Neural progenitor cell (in vitro differentiated cells): ENCODE measurements at regions not wholly inside any gene's neighbourhood (a gene's known extent, or its start where the extent isn't known, plus 50 kb on each side); places are given as distances from the start of the nearest gene placed in this dataset.

Experiments used
- DNase-seq: peaks from one replicate; pipeline ENCODE4 v3.0.0-alpha.2; 2016; ENCODE audit warnings: low spot score
- H2AFZ ChIP-seq: fragments of 200-600 bp; sonication (generic); replicated peaks from 2 replicates; pipeline ENCODE4 v1.6.1; 2016; ENCODE audit warnings: antibody characterized with exemption
- H3F3A ChIP-seq: fragments of 200-600 bp; sonication (generic); 2 replicates; pipeline ENCODE4 v1.6.1; 2016; ENCODE audit warnings: antibody characterized with exemption, low read depth
- H3K27ac ChIP-seq: fragments of 200-600 bp; sonication (generic); 2 replicates; pipeline ENCODE4 v1.5.1; 2016; ENCODE audit warnings: mild to moderate bottlenecking
- H3K27me3 ChIP-seq: fragments of 200-600 bp; sonication (generic); 2 replicates; pipeline ENCODE4 v1.6.1; 2016; ENCODE audit warnings: mild to moderate bottlenecking, moderate library complexity
- H3K36me3 ChIP-seq: fragments of 200-600 bp; sonication (generic); 2 replicates; pipeline ENCODE4 v1.5.1; 2016
- H3K4me1 ChIP-seq: fragments of 200-600 bp; sonication (generic); 2 replicates; pipeline ENCODE4 v1.6.1; 2016; ENCODE audit warnings: mixed run types
- H3K4me2 ChIP-seq: fragments of 200-600 bp; sonication (generic); 2 replicates; pipeline ENCODE4 v1.6.1; 2016
- H3K4me3 ChIP-seq: fragments of 200-600 bp; sonication (generic); 2 replicates; pipeline ENCODE4 v1.5.1; 2016
- H3K79me2 ChIP-seq: fragments of 200-600 bp; sonication (generic); 2 replicates; pipeline ENCODE4 v1.6.1; 2016; ENCODE audit warnings: low read depth
- H3K9ac ChIP-seq: fragments of 200-600 bp; sonication (generic); 2 replicates; pipeline ENCODE4 v1.6.1; 2016
- H3K9me3 ChIP-seq: fragments of 200-600 bp; sonication (generic); 2 replicates; pipeline ENCODE4 v1.5.1; 2016; ENCODE audit warnings: low read depth
- H4K20me1 ChIP-seq: fragments of 200-600 bp; sonication (generic); 2 replicates; pipeline ENCODE4 v1.6.1; 2016; ENCODE audit warnings: low read depth
- H3K27ac Mint-ChIP-seq: 3 replicates; pipeline ENCODE4 v1.8.0; 2021; ENCODE audit warnings: mixed read lengths
- H3K27me3 Mint-ChIP-seq: 2 replicates; pipeline ENCODE4 v1.8.0; 2022; ENCODE audit warnings: low read depth, mild to moderate bottlenecking, inconsistent platforms, moderate library complexity, mixed read lengths; ENCODE audit not compliant: insufficient read depth
- H3K36me3 Mint-ChIP-seq: 3 replicates; pipeline ENCODE4 v1.8.0; 2021; ENCODE audit warnings: mixed read lengths
- H3K4me1 Mint-ChIP-seq: 3 replicates; pipeline ENCODE4 v1.8.0; 2021; ENCODE audit warnings: mixed read lengths
- H3K4me3 Mint-ChIP-seq: 3 replicates; pipeline ENCODE4 v1.8.0; 2021; ENCODE audit warnings: mild to moderate bottlenecking, moderate library complexity, mixed read lengths
- H3K9me3 Mint-ChIP-seq: 3 replicates; pipeline ENCODE4 v1.8.0; 2020; ENCODE audit warnings: mixed read lengths
- CTCF ChIP-seq: fragments of 200-600 bp; sonication (generic); IDR thresholded peaks from 2 replicates; pipeline ENCODE4 v1.5.1; 2017; ENCODE audit warnings: antibody characterized with exemption, mild to moderate bottlenecking
- EZH2 ChIP-seq: fragments of 200-600 bp; sonication (generic); IDR thresholded peaks from 2 replicates; pipeline ENCODE4 v1.6.1; 2017; ENCODE audit warnings: antibody characterized with exemption, mild to moderate bottlenecking, moderate library complexity
- EZH2phosphoT487 ChIP-seq: fragments of 200-600 bp; sonication (generic); IDR thresholded peaks from 2 replicates; pipeline ENCODE4 v1.6.1; 2017; ENCODE audit warnings: antibody characterized with exemption

- peaks cover 6% of the 10 kb centered on the region for H3K36me3 Mint-ChIP-seq
- H3K79me2 ChIP-seq: no peaks in the 10 kb centered on the region
- H3K27ac ChIP-seq: no peak overlapping the region
- H3K9me3 ChIP-seq: no peaks in the 10 kb centered on the region
- H3K27ac Mint-ChIP-seq: no peak overlapping the region
- no peak overlapping the region for H3K4me3 Mint-ChIP-seq
- no peak overlapping the region for H3K4me3 ChIP-seq
- H3K4me1 Mint-ChIP-seq: peaks cover 68% of the 10 kb centered on the region
- H3K27me3 ChIP-seq: no peaks in the 10 kb centered on the region
- peaks cover 14% of the 10 kb centered on the region for H3K4me1 ChIP-seq
- H4K20me1 ChIP-seq: no peaks in the 10 kb centered on the region
- no peak for DNase-seq
- no peak overlapping the region for H2AFZ ChIP-seq
- H3K4me2 ChIP-seq: no peak overlapping the region
- no peak overlapping the region for H3K9ac ChIP-seq
- H3K36me3 ChIP-seq: no peaks in the 10 kb centered on the region
- peaks cover 4% of the 10 kb centered on the region for H3F3A ChIP-seq
- peaks cover 13% of the 10 kb centered on the region for H3K9me3 Mint-ChIP-seq
- H3K27me3 Mint-ChIP-seq: peaks cover 12% of the 10 kb centered on the region
- no peak for TF ChIP-seq CTCF
- no peak for TF ChIP-seq EZH2phosphoT487
- no peak for TF ChIP-seq EZH2
Measured at GRCh38 chr13:79808475-79808874, 327.5 kb downstream of the NDFIP2 start.

GRCh38 chr13:79807554-79807953, 326.6 kb downstream of the NDFIP2 start:
- Histone ChIP-seq H3F3A (peaks cover 4% of the 10 kb centered on the region), H3K9ac (no peak overlapping the region), H3K4me2 (no peak overlapping the region), H3K36me3 (no peaks in the 10 kb centered on the region), H3K27me3 (no peaks in the 10 kb centered on the region), H3K79me2 (no peaks in the 10 kb centered on the region), H3K4me1 (peaks cover 14% of the 10 kb centered on the region), H3K27ac (no peak overlapping the region), H2AFZ (no peak overlapping the region), H4K20me1 (no peaks in the 10 kb centered on the region), H3K9me3 (no peaks in the 10 kb centered on the region), H3K4me3 (no peak overlapping the region)
- Mint-ChIP-seq H3K9me3 (peaks cover 11% of the 10 kb centered on the region), H3K36me3 (peaks cover 6% of the 10 kb centered on the region), H3K27me3 (peaks cover 15% of the 10 kb centered on the region), H3K4me1 (peaks cover 77% of the 10 kb centered on the region), H3K27ac (no peak overlapping the region), H3K4me3 (no peak overlapping the region)
- no peak for DNase-seq
- TF ChIP-seq EZH2phosphoT487 (no peak), CTCF (no peak), EZH2 (no peak)

GRCh38 chr13:79806821-79807220, 325.9 kb downstream of the NDFIP2 start:
- no peak for DNase-seq
- Mint-ChIP-seq H3K4me3 (peak overlapping the region; percentile 58), H3K36me3 (peaks cover 3% of the 10 kb centered on the region), H3K4me1 (peaks cover 79% of the 10 kb centered on the region), H3K27ac (peak overlapping the region; percentile 95), H3K9me3 (peaks cover 5% of the 10 kb centered on the region), H3K27me3 (peaks cover 15% of the 10 kb centered on the region)
- Histone ChIP-seq H3K27ac (no peak overlapping the region), H4K20me1 (no peaks in the 10 kb centered on the region), H3K9me3 (no peaks in the 10 kb centered on the region), H3K36me3 (no peaks in the 10 kb centered on the region), H3K4me3 (no peak overlapping the region), H3K9ac (no peak overlapping the region), H3K4me2 (no peak overlapping the region), H3K4me1 (peaks cover 14% of the 10 kb centered on the region), H2AFZ (no peak overlapping the region), H3K27me3 (no peaks in the 10 kb centered on the region), H3F3A (peaks cover 4% of the 10 kb centered on the region), H3K79me2 (no peaks in the 10 kb centered on the region)
- TF ChIP-seq EZH2: no peak
- no peak for TF ChIP-seq CTCF
- TF ChIP-seq EZH2phosphoT487: no peak
